A673 (cell line): ENCODE measurements at regions not wholly inside any gene's neighbourhood (a gene's known extent, or its start where the extent isn't known, plus 50 kb on each side); places are given as distances from the start of the nearest gene placed in this dataset.
"Not testable (repeated sequence)": the region's sequence is repeated elsewhere in the genome, so short reads cannot be mapped to it uniquely, and the experiment has no call there.

Experiments
- BruUV-seq: library from RNA; stranded (reverse); fragments of 400-500 nt; replicated peaks from 2 replicates; lab custom pipeline; 2021; lab: Mats Ljungman, UMichigan
- CTCF ChIA-PET: fragments of 300-600 bp; sonication (Branson Sonifier 250); formaldehyde crosslinking; loops from one replicate; lab custom pipeline; 2022; ENCODE audit warnings: antibody characterized with exemption; lab: Charles Lee
- POLR2A ChIA-PET: fragments of 300-600 bp; sonication (Branson Sonifier 250); formaldehyde crosslinking; loops from one replicate; lab custom pipeline; 2022; ENCODE audit warnings: antibody characterized with exemption; ENCODE audit not compliant: low non-redundant PET; lab: Charles Lee
- DNase-seq: peaks from one replicate; pipeline ENCODE4 v3.0.0-alpha.2; 2015; ENCODE audit warnings: low spot score
- H3K27ac ChIP-seq: fragments of 200-600 bp; sonication (generic); 2 replicates; pipeline ENCODE4 v1.5.1; 2016; ENCODE audit warnings: mixed run types, low read depth, mild to moderate bottlenecking, mixed read lengths, antibody characterized with exemption, low read length; ENCODE audit not compliant: poor library complexity, severe bottlenecking
- H3K27me3 ChIP-seq: fragments of 200-600 bp; sonication (generic); replicated peaks from 2 replicates; pipeline ENCODE4 v1.6.1; 2017; ENCODE audit warnings: mixed run types, low read depth, mild to moderate bottlenecking, mixed read lengths, antibody characterized with exemption, low read length; ENCODE audit not compliant: insufficient read depth, poor library complexity
- H3K36me3 ChIP-seq: fragments of 200-600 bp; sonication (generic); 2 replicates; pipeline ENCODE4 v1.6.1; 2016; ENCODE audit warnings: mixed run types, mild to moderate bottlenecking, mixed read lengths, antibody characterized with exemption, low read length; ENCODE audit not compliant: insufficient read depth, poor library complexity, severe bottlenecking
- H3K4me1 ChIP-seq: fragments of 200-600 bp; sonication (generic); 2 replicates; pipeline ENCODE4 v1.6.1; 2017; ENCODE audit warnings: mixed run types, mild to moderate bottlenecking, mixed read lengths, antibody characterized with exemption, low read length; ENCODE audit not compliant: insufficient read depth, poor library complexity, severe bottlenecking
- H3K4me3 ChIP-seq: fragments of 200-600 bp; sonication (generic); 2 replicates; pipeline ENCODE4 v1.5.1; 2016; ENCODE audit warnings: low read depth, mixed run types, mild to moderate bottlenecking, mixed read lengths, low read length; ENCODE audit not compliant: poor library complexity, severe bottlenecking
- H3K9me3 ChIP-seq: fragments of 200-600 bp; sonication (generic); 2 replicates; pipeline ENCODE4 v1.6.1; 2016; ENCODE audit warnings: mixed run types, low read depth, mild to moderate bottlenecking, mixed read lengths, antibody characterized with exemption, low read length; ENCODE audit not compliant: poor library complexity, severe bottlenecking
- EZH2 ChIP-seq: fragments of 200-600 bp; sonication (generic); IDR thresholded peaks from 2 replicates; pipeline ENCODE4 v1.6.1; 2017; ENCODE audit warnings: borderline replicate concordance, low read depth, mild to moderate bottlenecking, mixed read lengths, antibody characterized with exemption, low read length; ENCODE audit not compliant: poor library complexity, severe bottlenecking
- intact Hi-C: fragments of 100-400 bp; cut with micrococcal nuclease; formaldehyde crosslinking; loops from one replicate; pipeline ENCODE4 v1.10.0; 2022; ENCODE audit not compliant: unreplicated experiment
- TF ChIP-seq, protein P1 (sequence below): fragments of 300-800, 200-600 bp; sonication (generic); conservative IDR thresholded peaks from 2 replicates; pipeline ENCODE4 v1.5.1; 2017; ENCODE audit warnings: low read depth, mild to moderate bottlenecking, antibody characterized with exemption, low read length, moderate library complexity, mixed read lengths

DNA sequence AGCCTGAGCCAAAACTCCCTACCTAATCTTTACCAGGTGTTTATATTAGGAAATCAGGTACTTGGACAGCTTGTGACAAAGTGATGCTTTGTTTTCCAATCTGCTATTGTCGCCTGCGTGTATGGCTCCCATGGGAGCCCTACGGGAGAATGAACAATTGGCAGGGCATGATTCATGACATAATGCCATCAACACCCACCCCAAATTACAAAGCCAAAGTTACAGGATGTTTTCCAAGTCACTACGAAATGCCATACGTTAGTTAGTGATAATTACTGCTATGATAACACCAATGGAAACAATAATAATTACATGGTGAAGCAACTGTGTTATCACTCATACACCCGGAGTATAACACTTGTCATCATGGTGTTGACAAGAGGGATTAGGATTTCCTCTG lies 226.4 kb downstream of the FAM181B start:
- intact Hi-C loops = no loop called here
- H3K9me3 ChIP-seq = no peaks in the 10 kb centered on the region
- TF ChIP-seq EZH2 = no peak
- TF ChIP-seq, protein P1, sequence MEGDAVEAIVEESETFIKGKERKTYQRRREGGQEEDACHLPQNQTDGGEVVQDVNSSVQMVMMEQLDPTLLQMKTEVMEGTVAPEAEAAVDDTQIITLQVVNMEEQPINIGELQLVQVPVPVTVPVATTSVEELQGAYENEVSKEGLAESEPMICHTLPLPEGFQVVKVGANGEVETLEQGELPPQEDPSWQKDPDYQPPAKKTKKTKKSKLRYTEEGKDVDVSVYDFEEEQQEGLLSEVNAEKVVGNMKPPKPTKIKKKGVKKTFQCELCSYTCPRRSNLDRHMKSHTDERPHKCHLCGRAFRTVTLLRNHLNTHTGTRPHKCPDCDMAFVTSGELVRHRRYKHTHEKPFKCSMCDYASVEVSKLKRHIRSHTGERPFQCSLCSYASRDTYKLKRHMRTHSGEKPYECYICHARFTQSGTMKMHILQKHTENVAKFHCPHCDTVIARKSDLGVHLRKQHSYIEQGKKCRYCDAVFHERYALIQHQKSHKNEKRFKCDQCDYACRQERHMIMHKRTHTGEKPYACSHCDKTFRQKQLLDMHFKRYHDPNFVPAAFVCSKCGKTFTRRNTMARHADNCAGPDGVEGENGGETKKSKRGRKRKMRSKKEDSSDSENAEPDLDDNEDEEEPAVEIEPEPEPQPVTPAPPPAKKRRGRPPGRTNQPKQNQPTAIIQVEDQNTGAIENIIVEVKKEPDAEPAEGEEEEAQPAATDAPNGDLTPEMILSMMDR = no peak
- POLR2A ChIA-PET = no interaction called here
- H3K4me3 ChIP-seq = no peak overlapping the region
- H3K27ac ChIP-seq = no peak overlapping the region
- no peaks in the 10 kb centered on the region for H3K27me3 ChIP-seq
- CTCF ChIA-PET = interaction anchor here (1.1 kb wide), 1 partner anchor 12 kb away, joined by 4 read pairs; no protein-coding TSS in a partner anchor
- no TSS peak for BruUV-seq
- no peaks in the 10 kb centered on the region for H3K4me1 ChIP-seq
- H3K36me3 ChIP-seq = no peaks in the 10 kb centered on the region
- DNase-seq = no peak

DNA sequence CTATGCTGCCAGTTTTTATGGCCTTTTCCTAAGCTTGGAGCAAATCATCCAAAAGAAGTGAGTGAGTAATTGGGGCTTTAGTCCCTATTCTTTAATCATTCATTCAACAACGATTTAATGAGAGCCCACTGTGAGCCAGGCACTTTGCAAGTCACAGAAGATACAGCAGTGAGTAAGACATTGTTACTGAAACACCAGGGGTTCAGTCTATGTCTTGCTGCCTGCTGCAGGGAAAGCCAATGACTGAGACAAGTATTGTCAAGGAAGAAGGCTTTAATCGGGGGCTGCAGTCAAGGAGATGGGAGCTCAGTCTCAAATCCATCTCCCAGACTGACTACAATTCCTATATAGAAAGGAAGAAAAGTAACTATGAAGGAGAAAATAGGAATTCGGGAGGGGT lies 228.3 kb downstream of the FAM181B start:
- ChIA-PET CTCF (no interaction called here), POLR2A (no interaction called here)
- Histone ChIP-seq H3K4me3 (no peak overlapping the region), H3K27ac (no peak overlapping the region), H3K4me1 (no peaks in the 10 kb centered on the region), H3K27me3 (no peaks in the 10 kb centered on the region), H3K36me3 (no peaks in the 10 kb centered on the region), H3K9me3 (no peaks in the 10 kb centered on the region)
- intact Hi-C loops = no loop called here
- peak; percentile 28 for DNase-seq
- TF ChIP-seq EZH2 = no peak
- TF ChIP-seq, protein P1 = no peak
- no TSS peak for BruUV-seq

DNA sequence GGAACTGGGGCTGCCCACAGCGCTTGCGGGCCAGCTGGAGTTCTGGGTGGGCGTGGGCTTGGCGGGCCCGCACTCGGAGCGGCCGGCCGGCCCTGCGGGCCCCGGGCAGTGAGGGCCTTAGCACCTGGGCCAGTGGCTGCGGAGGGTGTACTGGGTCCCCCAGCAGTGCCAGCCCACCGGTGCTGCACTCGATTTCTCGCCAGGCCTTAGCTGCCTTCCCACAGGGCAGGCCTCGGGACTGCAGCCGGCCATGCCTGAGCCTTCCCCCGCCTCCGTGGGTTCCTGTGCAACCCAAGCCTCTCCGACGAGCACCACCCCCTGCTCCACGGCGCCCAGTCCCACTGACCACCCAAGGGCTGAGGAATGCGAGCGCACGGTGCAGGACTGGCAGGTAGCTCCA lies 232.5 kb downstream of the FAM181B start:
- H3K36me3 ChIP-seq, H3K9me3 ChIP-seq, intact Hi-C loops, H3K4me3 ChIP-seq, POLR2A ChIA-PET, H3K4me1 ChIP-seq, H3K27me3 ChIP-seq, BruUV-seq, H3K27ac ChIP-seq, CTCF ChIA-PET, DNase-seq: not testable (repeated sequence)

DNA sequence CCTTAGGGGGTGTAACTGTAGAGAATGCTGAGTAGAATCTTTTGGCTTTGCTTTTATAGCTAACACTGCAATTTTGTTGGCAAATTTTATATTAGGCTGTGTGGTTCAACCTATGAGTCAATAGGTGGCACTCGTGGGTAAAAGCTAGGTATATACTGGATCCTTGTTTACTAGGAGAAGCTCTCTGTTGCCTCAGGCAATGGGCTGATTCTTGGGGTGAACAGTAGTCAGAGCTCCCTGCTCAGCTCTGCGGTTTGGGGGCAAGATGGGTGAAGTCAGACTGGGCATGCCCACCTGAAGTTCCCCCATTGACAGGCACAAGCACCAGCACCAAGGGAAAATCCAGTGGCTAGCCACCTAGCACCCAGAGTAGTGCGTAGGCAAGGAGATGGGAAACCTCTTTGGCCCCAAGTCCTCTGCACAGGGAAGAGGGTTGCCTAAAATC lies 238.7 kb downstream of the FAM181B start:
- intact Hi-C loops = loop anchor here (2.0 to 10.0 kb wide), 2 partner anchors 200 to 1190 kb away; no protein-coding TSS in a partner anchor
- TF ChIP-seq, protein P1 = peak; percentile 73
- TF ChIP-seq EZH2 = no peak
- no peaks in the 10 kb centered on the region for H3K36me3 ChIP-seq
- no peaks in the 10 kb centered on the region for H3K27me3 ChIP-seq
- H3K4me3 ChIP-seq = no peak overlapping the region
- peak; percentile 45 for DNase-seq
- ChIA-PET CTCF (interaction anchor here (0.6 to 1.8 kb wide), 6 partner anchors 10 to 258 kb away, joined by 3 to 21 read pairs (median 4); no protein-coding TSS in a partner anchor), POLR2A (interaction anchor here (0.5 to 0.6 kb wide), 2 partner anchors 710 to 739 kb away, joined by 3 to 5 read pairs; no protein-coding TSS in a partner anchor)
- H3K27ac ChIP-seq = no peak overlapping the region
- H3K4me1 ChIP-seq = no peaks in the 10 kb centered on the region
- no TSS peak for BruUV-seq
- H3K9me3 ChIP-seq = no peaks in the 10 kb centered on the region
